ENCODE measurements at regions not wholly inside any gene's neighbourhood (a gene's known extent, or its start where the extent isn't known, plus 50 kb on each side); places are given as distances from the start of the nearest gene placed in this dataset.

- no peaks in the 10 kb centered on the region for H3K9me3 Mint-ChIP-seq (ENCODE audit: low read depth)
- no peak for TF ChIP-seq CTCF (IDR thresholded peaks at IDR 0.05)
- H3K27ac Mint-ChIP-seq (ENCODE audit: unreplicated experiment), result no peak overlapping the region
- no peak for DNase-seq (ENCODE audit: low spot score)
- H3K27me3 Mint-ChIP-seq (ENCODE audit: low read depth), result peaks cover 3% of the 10 kb centered on the region
- no peaks in the 10 kb centered on the region for H3K4me1 Mint-ChIP-seq (ENCODE audit: low read depth)
- no peak overlapping the region for H3K4me3 Mint-ChIP-seq (ENCODE audit: unreplicated experiment)
- peaks cover 2% of the 10 kb centered on the region for H3K36me3 Mint-ChIP-seq (ENCODE audit: low read depth)
Observed at GRCh38 chr1:30466026-30466425, 257.4 kb downstream of the MATN1 start.

- Mint-ChIP-seq H3K27ac (ENCODE audit: unreplicated experiment) (no peak overlapping the region), H3K9me3 (ENCODE audit: low read depth) (peaks cover 4% of the 10 kb centered on the region), H3K36me3 (ENCODE audit: low read depth) (peaks cover 2% of the 10 kb centered on the region), H3K4me1 (ENCODE audit: low read depth) (no peaks in the 10 kb centered on the region), H3K27me3 (ENCODE audit: low read depth) (peaks cover 3% of the 10 kb centered on the region), H3K4me3 (ENCODE audit: unreplicated experiment) (no peak overlapping the region)
- no peak for TF ChIP-seq CTCF (IDR thresholded peaks at IDR 0.05)
- no peak for DNase-seq (ENCODE audit: low spot score)
Observed at GRCh38 chr1:30465096-30465495, 258.3 kb downstream of the MATN1 start.

- TF ChIP-seq CTCF (IDR thresholded peaks at IDR 0.05), result no peak
- no peaks in the 10 kb centered on the region for H3K4me1 Mint-ChIP-seq (ENCODE audit: low read depth)
- no peak overlapping the region for H3K4me3 Mint-ChIP-seq (ENCODE audit: unreplicated experiment)
- H3K9me3 Mint-ChIP-seq (ENCODE audit: low read depth), result peaks cover 4% of the 10 kb centered on the region
- DNase-seq (ENCODE audit: low spot score), result no peak
- H3K27ac Mint-ChIP-seq (ENCODE audit: unreplicated experiment), result no peak overlapping the region
- H3K36me3 Mint-ChIP-seq (ENCODE audit: low read depth), result peaks cover 2% of the 10 kb centered on the region
- peaks cover 3% of the 10 kb centered on the region for H3K27me3 Mint-ChIP-seq (ENCODE audit: low read depth)
Observed at GRCh38 chr1:30464187-30464617, 259.2 kb downstream of the MATN1 start.

- DNase-seq (ENCODE audit: low spot score), result no peak
- peaks cover 4% of the 10 kb centered on the region for H3K9me3 Mint-ChIP-seq (ENCODE audit: low read depth)
- H3K27me3 Mint-ChIP-seq (ENCODE audit: low read depth), result peaks cover 3% of the 10 kb centered on the region
Observed at GRCh38 chr1:30462826-30463425, 260.5 kb downstream of the MATN1 start.

GRCh38 chr1:30462166-30462565 lies 261.2 kb downstream of the MATN1 start:
- Mint-ChIP-seq H3K27ac (ENCODE audit: unreplicated experiment) (no peak overlapping the region), H3K36me3 (ENCODE audit: low read depth) (peaks cover 2% of the 10 kb centered on the region), H3K9me3 (ENCODE audit: low read depth) (peaks cover 10% of the 10 kb centered on the region), H3K27me3 (ENCODE audit: low read depth) (peaks cover 6% of the 10 kb centered on the region), H3K4me1 (ENCODE audit: low read depth) (no peaks in the 10 kb centered on the region), H3K4me3 (ENCODE audit: unreplicated experiment) (no peak overlapping the region)
- TF ChIP-seq CTCF (IDR thresholded peaks at IDR 0.05), result no peak
- no peak for DNase-seq (ENCODE audit: low spot score)

More at GRCh38 chr1:30462826-30463425, 260.5 kb downstream of the MATN1 start:
- no peak for TF ChIP-seq CTCF (IDR thresholded peaks at IDR 0.05)
- H3K4me3 Mint-ChIP-seq (ENCODE audit: unreplicated experiment), result no peak overlapping the region
- no peaks in the 10 kb centered on the region for H3K4me1 Mint-ChIP-seq (ENCODE audit: low read depth)
- H3K36me3 Mint-ChIP-seq (ENCODE audit: low read depth), result peaks cover 2% of the 10 kb centered on the region
- no peak overlapping the region for H3K27ac Mint-ChIP-seq (ENCODE audit: unreplicated experiment)
